ENCODE measurements at regions not wholly inside any gene's neighbourhood (a gene's known extent, or its start where the extent isn't known, plus 50 kb on each side); places are given as distances from the start of the nearest gene placed in this dataset.

DNA sequence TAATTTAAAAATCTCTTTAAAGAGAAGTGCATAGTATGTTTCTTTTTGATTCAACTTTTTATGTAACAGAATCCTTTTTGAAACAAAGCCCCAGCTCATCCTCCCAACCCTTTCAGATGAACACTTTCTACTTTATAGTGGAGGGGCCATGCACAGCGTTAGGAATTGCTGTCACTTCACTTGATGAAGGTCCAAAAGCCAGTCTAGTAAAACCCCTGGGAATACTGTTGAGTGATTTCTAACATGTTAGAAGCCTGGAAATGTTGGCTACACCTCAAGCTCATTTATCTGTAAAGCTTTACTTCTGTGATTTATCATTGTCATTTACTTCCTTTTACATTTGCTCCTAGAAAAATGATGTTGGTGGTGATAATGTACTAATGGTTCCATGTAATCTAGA, 1608.9 kb upstream of the TENM3 start:
- no peak for DNase-seq (ENCODE audit: low read depth, low spot score)

DNA sequence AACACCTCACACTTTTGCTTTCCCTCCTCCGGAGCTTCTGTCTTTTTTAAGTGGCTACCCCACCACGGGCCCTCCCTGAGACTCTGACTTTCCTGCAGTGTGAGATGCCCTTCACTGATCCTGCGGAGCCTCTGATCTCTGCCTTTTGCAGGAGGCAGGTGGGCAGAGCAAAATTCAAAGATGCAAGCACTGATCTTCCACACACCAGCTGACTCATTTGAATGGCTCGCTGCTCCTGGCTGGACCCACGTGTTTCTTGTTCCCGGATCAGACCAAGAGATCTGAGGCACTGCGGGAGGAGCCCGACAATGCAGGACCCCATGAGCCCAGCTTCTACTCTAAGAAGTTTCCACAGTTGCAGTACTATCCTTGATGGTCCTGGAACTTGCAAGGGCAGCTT, 1607.9 kb upstream of the TENM3 start:
- no peak for DNase-seq (ENCODE audit: low read depth, low spot score)

DNA sequence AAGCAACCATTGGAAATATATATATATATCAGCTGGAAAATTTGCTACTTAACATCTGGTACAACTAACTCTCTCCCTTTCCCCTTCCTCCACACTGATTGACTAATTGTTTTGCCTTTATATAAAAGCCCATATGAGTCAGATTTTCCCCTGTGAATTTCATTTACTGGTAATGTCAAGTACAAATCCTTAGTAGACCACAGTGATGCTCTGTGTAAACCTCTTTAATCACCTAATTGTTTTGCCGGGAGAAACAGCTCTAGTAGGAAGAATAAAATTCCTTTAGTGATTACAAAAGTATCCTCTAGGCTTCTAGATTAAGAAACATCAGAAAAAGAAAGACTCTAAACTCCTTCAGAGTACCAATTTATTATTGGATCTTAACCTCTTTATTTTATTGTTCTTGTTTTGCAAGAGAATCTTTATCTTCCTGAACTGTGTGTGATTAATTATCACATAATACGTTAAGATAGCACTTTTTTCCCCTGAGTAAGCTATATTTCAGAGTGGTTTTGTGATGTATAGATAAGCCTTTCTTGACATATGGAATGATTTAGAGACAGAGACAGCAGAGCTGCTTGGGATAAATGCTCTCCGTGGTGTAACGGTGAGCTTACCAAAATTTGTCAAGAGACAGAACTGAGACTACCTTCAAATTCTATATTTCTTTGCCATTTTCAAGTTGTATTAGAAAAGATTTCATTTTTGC, 1606.4 kb upstream of the TENM3 start:
- DNase-seq (ENCODE audit: low read depth, low spot score), result no peak

DNA sequence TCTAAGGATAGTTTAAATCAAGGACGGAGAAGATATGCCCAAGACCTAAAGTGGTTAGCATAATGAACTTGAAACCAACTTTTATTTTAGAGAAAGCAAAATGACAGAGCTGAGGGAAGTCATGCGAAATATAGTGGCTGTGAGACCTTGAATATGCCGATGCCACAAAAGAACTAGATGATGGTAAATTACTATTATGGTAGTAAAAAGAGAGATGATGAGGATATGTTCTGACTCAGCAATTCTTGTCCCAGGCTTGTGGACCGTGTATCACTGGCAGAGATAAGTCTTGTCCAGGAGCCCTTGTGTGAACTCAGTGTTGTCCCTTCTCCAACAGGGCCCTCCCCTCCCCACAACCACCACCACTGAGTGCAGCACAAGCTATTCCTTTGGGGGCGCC, 1605.6 kb upstream of the TENM3 start:
- no peak for DNase-seq (ENCODE audit: low read depth, low spot score)

DNA sequence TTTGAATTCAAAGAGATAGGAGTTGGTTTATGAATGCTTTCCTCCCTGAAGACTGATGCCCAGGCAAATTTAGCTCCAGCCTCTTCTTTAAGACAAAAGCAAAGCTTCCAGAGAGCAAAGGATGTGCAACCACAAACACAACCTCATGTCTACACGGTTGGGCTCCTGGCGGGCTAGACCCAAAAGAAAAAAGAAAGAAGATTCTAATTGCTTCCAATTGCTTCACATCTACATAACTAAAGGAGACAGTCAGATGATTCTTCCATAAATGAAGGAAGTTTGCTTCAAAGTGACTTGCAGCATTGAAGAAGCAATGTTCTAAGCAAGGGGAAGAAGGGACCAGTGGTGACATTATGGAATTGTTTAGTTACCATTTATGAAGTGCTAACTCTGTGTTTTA, 1603.0 kb upstream of the TENM3 start:
- DNase-seq (ENCODE audit: low read depth, low spot score), result no peak

DNA sequence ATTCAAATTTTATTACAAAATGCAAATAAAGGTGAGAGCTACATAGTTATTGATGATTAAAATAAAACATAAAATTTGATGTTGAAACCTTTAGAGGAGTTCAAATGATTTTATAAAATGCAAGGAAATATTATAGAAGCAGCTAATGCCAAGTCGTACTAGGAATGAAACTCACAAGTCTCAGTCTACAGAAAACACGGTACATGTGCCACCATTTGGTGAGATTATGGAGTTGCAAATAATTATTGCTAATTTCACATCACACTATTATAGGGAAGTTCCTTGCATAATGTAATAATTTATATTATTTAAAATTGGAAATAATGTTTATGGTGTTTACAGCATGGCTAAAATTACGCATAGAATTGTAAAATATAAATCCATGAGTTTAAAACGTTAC, 1601.7 kb upstream of the TENM3 start:
- no peak for DNase-seq (ENCODE audit: low read depth, low spot score)

DNA sequence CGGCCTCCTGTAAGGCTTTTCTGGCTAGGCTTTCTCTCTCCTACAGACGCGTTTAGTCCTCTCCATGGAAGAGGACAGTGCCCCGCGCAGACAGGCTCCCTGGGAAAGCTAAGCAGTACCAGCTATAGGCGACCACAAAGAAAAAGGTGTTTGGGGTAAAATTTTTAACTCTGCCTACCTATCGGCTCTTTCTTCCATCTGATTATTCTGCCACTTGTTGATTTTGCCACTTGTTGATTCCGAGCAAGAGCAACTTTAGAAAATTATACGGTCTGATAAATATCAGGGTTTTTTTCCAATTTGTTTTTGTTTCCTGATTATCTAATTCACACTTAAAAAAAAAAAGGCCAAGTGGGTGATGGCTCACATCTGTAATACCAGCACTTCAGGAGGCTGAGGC, 1600.5 kb upstream of the TENM3 start:
- DNase-seq (ENCODE audit: low read depth, low spot score), result no peak

DNA sequence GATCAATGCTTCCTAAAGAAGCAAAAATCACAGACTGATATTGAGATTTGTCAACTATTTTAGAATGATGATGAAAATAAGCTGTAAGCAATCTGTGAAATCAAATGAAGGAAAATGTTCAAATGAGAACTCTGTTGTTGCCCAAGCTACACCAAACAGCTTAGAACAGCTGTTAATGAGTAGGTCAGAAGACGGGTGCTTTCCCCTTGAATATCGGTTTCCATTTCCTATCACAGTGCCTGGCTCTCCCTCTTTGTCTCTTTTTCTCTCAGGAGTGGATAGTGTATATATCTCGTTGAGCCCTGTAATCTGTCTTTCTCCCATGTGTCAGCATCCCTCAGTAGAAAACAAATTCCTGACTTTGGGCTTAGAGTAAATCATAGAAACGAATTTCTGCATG, 1592.9 kb upstream of the TENM3 start:
- DNase-seq (ENCODE audit: low read depth, low spot score), result no peak

DNA sequence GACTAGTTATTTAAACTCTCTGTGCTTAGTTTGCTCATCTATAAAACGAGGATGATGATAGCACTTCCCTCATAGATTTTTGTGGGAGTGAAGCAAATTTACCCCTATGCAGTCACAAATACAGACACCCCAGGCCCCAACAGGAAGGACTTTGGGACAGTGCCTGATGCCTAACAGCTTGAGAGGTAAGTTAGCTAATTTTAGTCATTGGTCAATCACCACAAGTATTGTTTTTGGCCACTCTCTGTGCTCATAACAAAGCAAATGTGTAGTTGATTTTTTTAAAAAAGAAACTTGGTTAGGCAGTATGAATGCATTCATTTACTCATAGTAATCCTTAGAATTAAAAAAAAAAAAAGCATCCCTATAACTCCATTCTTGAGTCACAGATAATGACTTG, 1590.7 kb upstream of the TENM3 start:
- DNase-seq (ENCODE audit: low read depth, low spot score), result no peak

DNA sequence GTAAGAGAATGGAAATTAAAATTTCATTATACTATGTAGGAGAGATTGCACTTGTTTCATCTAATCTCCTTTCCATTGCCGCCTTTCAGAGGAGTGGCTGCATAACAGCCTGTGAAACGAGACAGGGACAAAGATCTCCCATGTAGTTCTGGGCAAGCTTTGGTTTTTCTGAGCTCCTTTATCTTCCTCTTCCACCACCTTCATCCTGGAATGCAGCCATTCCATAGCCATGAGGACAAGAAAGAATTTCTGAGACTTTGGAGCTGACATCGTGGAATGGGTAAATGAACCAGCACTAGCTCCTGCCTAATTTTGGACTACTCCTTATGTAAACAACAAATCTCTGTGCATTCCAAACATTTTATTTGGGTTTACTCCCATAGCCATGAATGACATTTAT, 1587.3 kb upstream of the TENM3 start:
- no peak for DNase-seq (ENCODE audit: low read depth, low spot score)

DNA sequence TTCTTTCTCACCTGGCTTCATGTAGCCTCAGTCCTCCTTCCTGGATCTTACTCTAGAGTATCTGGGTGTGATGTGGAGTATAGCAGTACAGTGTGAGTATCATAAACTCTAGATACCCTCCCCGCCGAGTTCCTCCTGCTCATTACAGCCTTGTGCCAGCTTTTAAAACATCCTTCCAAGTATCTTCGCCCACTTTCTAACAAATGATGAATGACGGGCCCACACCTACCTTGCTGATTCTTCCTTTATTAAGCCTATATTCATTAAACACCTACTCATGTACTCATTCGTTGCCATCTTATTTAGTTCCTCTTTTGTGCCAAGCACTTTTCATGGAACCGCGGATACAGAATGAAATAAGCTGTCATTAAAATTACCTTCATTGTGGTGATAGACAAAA, 1585.3 kb upstream of the TENM3 start:
- DNase-seq (ENCODE audit: low read depth, low spot score), result no peak

DNA sequence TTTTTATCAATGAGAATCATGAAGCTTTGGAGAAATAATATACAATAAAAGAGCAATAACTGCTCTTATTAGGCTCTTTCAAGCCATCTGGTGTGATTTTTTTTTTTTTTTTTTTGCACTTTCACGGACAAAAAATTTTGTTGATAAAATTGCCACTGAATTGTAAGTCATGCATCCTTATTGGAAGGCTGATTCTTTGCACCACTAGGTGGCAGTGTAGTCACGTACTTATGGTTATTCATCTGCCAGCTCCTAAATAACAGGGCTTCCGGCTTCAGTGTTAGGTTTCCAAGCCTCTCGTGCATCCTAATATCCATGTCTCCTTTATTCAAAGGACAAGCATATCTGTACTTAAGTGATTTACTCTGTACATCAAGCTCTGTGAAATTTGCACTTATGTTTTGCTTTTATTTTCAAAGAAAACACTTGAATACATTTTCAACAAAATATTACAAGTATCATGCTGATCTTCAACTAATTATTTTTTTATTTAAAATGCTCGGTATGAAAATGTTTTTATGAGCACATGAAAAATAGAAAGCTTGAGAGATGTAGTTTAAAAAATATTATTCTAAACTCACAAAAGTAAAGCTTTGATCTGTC, 1578.3 kb upstream of the TENM3 start:
- DNase-seq (ENCODE audit: low read depth, low spot score), result peak; percentile 62

DNA sequence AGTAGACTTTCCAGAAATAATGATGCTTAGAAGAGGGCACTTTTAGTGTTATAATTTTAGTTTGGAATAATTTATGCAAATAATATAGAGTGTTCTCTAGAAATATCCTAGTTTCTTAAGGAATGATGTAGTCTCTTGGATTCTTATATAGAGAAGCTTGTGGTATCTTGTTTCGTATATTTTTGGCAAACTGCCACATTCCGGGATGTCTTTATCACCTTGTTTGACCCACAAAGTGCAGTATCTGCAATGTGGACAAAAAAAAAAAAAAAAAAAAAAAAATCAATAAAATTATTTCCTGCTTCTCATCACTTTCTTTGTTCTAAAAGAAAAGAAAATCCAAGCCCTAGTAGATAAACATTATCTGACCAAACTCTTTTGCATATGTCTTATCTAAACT, 1577.7 kb upstream of the TENM3 start:
- DNase-seq (ENCODE audit: low read depth, low spot score), result no peak

DNA sequence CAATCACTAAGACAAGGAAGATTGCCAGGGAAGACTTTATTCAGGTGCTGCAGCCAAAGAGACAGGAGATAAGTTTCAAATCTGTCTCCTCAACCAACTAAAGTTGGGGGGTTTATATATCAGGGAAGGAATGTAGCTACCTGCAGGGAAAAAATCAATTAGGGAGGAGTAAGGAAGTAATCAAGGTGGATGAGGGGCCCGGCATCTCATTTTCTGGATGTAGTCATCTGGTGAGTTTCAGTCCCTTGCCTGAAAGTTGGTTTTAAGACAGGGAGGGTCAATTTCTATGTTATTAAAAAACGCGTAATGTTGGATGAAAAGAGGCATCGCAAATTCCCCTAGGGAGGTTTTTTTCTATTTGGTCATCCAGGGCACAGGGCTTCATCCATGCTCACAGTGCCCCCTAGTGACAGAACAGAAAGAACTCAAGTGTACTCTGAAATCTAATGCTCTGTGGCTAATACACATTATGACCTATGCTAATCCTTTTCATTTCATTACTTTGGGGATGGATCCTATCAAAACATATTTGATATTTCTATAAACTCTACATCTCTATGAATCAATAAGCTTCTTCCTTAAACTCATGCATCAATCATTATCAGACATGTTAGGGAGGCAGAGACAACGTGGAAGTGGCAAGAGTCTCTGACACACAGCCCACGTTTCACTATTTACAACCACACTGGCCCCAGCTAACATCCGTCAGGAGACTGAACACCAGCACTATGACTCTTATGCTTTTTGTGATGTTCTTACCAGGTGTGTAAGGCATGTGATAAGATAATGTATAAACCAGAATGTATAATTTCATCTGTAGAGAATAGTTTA, 1577.0 kb upstream of the TENM3 start:
- no peak for DNase-seq (ENCODE audit: low read depth, low spot score)

DNA sequence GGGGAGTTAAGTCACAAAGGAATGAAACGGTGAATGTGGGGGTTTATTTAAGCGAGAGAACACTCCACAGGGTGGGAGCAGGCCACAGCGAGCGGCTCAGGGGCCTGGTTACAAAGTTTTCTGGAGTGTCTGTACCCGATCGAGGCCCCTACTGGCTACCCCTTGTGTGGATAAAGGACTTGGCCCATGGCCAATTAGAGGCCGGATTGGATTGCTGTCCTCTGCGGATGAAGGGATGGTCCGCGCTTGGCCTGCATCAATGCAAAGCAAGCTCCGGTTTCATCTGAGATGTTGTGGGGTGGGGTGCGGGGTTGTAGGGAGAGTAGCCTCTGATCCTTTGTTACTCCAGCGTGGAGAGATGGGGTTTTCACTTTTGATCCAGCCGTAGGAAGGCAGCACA, 1574.5 kb upstream of the TENM3 start:
- DNase-seq (ENCODE audit: low read depth, low spot score), result no peak

DNA sequence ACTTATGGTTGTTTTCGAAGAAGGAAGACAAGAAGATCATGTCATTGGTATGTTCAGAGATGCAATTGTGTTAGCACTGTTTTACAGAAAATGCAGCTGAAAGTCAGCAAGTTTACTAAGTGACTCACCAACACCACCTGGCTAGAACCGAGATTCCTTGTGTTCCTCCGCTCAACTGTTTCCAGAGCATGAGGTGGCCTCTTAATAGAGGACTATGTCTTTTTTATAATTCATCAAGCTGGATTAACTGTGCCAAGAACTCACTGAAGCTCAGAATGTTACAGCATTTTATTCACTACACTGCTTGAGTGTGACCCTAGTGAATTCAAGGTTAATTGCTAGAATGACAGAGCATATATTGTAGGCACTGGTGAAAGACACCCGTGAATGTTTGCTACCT, 1573.5 kb upstream of the TENM3 start:
- DNase-seq (ENCODE audit: low read depth, low spot score), result no peak

DNA sequence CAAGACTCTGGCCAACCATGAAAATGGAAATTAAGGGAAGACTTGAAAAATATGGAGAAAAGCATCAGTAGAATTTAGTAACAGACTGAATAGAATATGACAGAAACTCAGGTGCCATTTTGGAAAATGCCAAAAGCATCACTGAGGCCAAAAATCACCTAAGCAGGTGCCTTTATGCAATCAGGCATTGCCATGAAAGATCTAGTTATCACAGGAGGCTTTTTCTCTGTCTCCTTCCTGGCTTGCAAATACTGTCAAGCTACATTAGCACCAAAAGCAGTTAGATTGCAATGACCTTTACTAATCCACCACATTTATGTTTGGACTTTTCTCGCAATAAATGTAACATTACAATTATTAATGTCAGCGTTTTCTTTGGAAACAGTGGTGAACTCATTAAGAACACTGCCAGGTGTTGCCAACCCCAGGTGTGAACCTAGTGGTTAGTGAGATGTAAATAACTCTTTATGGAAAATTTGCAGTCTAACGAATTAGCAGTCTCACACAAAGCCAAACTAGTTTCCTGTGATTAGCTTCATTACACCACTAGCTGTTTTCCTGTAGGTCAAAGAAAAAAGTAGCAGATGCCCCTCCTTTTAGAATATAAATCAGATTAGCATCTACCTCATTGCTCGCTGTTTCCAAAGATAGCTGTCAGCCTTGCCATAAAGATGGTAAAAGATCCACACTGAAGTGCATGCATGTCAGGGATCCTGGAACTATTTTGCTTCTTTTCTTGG, 1568.4 kb upstream of the TENM3 start:
- DNase-seq (ENCODE audit: low read depth, low spot score), result no peak

DNA sequence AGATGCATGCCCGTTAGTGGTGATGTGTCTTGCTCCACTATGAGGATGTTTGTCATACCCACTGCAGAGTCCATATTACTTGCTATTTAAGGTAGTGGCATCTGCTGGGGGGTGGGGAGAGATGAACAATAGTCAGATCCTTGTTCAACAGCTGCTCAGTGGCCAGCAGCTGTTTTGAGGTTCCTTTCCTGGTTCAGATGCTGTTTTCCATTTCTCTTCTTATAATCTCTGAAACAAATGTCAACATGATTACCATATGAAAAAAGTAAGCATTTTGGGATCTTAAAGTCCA, 1567.9 kb upstream of the TENM3 start:
- no peak for DNase-seq (ENCODE audit: low read depth, low spot score)

DNA sequence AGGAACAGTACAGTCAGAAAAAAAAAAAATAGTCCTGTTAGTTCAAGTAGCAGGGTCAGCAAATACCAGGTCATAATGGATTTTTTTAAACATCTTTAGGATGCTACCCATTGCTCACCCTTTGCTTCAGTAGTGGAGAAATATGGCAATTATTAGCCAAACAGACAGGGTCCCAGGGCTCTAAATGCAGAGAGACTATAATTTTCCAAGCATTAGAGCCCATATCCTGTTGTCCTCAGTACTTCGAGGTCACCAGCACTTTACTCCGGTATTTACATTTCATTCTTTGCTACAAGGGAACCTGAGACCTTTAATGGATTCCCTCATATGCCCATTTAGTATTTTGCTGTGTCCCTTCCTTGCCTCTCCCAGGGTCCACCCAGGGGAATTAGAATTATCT, 1562.9 kb upstream of the TENM3 start:
- no peak for DNase-seq (ENCODE audit: low read depth, low spot score)

DNA sequence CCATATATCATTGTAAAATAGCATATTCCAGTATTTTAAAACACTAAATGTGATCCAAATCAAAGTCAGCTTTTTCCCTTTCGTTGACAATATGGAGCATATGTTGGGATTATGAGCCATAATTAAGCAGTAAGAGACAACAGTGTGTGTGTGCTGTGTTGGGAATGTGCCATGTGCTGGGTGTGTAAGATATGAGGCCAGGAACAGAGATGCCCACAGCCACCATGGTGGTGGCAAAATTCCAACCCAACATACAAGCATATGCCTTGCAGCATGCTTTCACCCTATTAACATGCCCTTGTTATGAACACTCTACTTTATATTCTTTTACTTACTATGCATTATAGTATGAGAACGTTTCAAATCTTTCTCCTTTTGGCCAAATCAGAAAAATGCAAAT, 1560.4 kb upstream of the TENM3 start:
- no peak for DNase-seq (ENCODE audit: low read depth, low spot score)

DNA sequence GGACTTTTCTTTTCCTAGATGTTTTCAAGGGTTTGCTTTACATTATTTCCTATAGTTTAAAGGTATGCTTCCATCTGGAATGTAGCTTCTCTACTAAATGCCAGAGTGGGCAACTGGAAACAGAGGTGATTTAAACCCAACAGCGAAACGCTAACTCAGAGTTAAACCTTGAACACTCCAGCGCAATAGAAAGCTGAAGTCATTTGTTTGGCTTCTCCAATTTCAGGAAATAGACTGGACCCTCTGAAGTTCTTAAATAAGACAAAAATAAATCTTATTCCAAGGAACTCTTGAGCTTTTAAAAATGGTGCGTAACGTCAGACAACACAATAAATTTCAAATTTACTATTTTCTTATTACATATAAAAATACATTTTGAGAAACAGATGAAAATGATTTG, 1560.0 kb upstream of the TENM3 start:
- no peak for DNase-seq (ENCODE audit: low read depth, low spot score)

DNA sequence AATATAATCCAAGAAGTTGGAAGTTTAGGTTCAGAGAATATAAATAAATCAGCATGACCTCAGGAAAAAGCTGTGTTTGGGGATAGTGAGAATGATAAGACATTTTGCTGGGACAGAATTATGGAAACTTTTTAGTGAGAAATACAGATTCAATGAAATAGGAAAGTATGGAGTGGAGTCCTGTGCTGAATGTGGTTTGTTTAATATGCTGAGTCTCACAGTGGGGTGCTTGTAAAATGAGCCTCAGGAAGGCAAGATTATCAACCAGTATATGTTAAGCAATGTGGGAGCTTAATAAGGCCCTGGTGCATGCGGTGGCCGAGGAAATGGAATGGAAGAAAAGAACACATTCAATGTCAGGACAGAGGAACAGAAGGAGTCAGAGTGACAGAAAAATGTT, 1554.7 kb upstream of the TENM3 start:
- no peak for DNase-seq (ENCODE audit: low read depth, low spot score)

DNA sequence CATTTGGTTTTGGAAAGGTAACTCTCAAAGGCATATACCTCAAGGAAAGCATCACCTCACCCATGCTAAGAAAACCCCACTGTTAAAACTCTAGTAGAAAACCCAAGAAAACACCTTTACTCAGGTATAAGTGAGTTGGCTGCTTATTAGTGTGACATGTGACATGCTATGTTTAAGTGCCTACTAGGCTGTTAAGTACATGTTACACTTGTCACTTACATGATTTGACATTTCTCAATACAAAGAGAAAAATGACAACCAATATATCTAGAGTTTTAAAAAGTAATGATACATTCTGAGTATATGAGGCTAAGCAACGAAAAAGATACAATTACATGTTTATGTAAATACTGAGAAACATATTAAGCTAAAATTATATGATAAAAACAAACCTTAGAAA, 1548.3 kb upstream of the TENM3 start:
- DNase-seq (ENCODE audit: low read depth, low spot score), result no peak

Data from smooth muscle cell of the brain vasculature (primary cell).